H1 (cell line): ENCODE measurements at regions not wholly inside any gene's neighbourhood (a gene's known extent, or its start where the extent isn't known, plus 50 kb on each side); places are given as distances from the start of the nearest gene placed in this dataset.
"Not testable (repeated sequence)": the region's sequence is repeated elsewhere in the genome, so short reads cannot be mapped to it uniquely, and the experiment has no call there.

Experiments used
- CTCF ChIP-seq, 3 experiments: IDR thresholded peaks; 1 replicate in 2 of 3; 2 replicates in 1 of 3; pipeline versions ENCODE4 v1.5.1 to v1.6.1; 2011; ENCODE audit warnings: low read length in 3 of 3, mild to moderate bottlenecking in 3 of 3, inconsistent platforms in 2 of 3, low read depth in 1 of 3, moderate library complexity in 1 of 3; ENCODE audit not compliant: insufficient read depth in 1 of 3; ENCODE audit errors: control extremely low read depth in 1 of 3
- EP300 ChIP-seq, 2 experiments: IDR thresholded peaks; 1 replicate in 1 of 2; 2 replicates in 1 of 2; pipeline ENCODE4 v1.6.1; 2011 to 2012; ENCODE audit warnings: low read depth in 2 of 2, low read length in 2 of 2, mild to moderate bottlenecking in 2 of 2, borderline replicate concordance in 1 of 2, inconsistent platforms in 1 of 2, moderate library complexity in 1 of 2
- EZH2 ChIP-seq: fragments of 200-600 bp; sonication (generic); IDR thresholded peaks from 2 replicates; pipeline ENCODE4 v1.7.1; 2012; ENCODE audit warnings: low read depth, mild to moderate bottlenecking, moderate library complexity, low read length, inconsistent platforms; ENCODE audit not compliant: severe bottlenecking
- KDM1A ChIP-seq: fragments of 200-600, 300-600 bp; sonication (generic); IDR thresholded peaks from 2 replicates; pipeline ENCODE4 v1.7.1; 2016; ENCODE audit warnings: mild to moderate bottlenecking, low read length, borderline replicate concordance
- MAX ChIP-seq: IDR thresholded peaks from 2 replicates; pipeline ENCODE4 v1.6.1; 2012; ENCODE audit warnings: inconsistent platforms
- POLR2A ChIP-seq, 2 experiments: IDR thresholded peaks; 1 replicate in 1 of 2; 2 replicates in 1 of 2; pipeline ENCODE4 v1.6.1; 2011; ENCODE audit warnings: low read depth in 2 of 2, low read length in 2 of 2, mild to moderate bottlenecking in 2 of 2; ENCODE audit errors: control extremely low read depth in 1 of 2
- SP1 ChIP-seq: IDR thresholded peaks from 2 replicates; pipeline ENCODE4 v1.6.1; 2011; ENCODE audit warnings: low read depth, low read length
- TEAD4 ChIP-seq: IDR thresholded peaks from 2 replicates; pipeline ENCODE4 v1.6.1; 2012; ENCODE audit warnings: low read depth, low read length, inconsistent platforms, mixed read lengths

- TF ChIP-seq TEAD4; SP1; EZH2; EP300 (IDR thresholded peaks at IDR 0.05; ENCODE audit: borderline replicate concordance in 1 of 2, low read depth in 2 of 2, low read length in 2 of 2); MAX; KDM1A; CTCF (IDR thresholded peaks at IDR 0.05; ENCODE audit: control extremely low read depth in 1 of 3, insufficient read depth in 1 of 3, low read depth in 1 of 3, low read length in 3 of 3); POLR2A (IDR thresholded peaks at IDR 0.05; ENCODE audit: control extremely low read depth in 1 of 2, low read depth in 2 of 2, low read length in 2 of 2): not testable (repeated sequence)
Observed at GRCh38 chr2:87440650-87441049, 307.2 kb upstream of the PLGLB2 start.
